Duodenal mucosa (tissue), 2 donors: ENCODE measurements at regions not wholly inside any gene's neighbourhood (a gene's known extent, or its start where the extent isn't known, plus 50 kb on each side); places are given as distances from the start of the nearest gene placed in this dataset.
"Not testable (repeated sequence)": the region's sequence is repeated elsewhere in the genome, so short reads cannot be mapped to it uniquely, and the experiment has no call there.

Experiments
- H3K27ac ChIP-seq: one replicate; pipeline ENCODE4 v1.7.0; 2013; ENCODE audit warnings: low read depth, low read length
- H3K27me3 ChIP-seq, 2 donors: one replicate each; pipeline ENCODE4 v1.7.0; 2013; ENCODE audit warnings: low read length in 2 of 2, control low read depth in 1 of 2; ENCODE audit not compliant: insufficient read depth in 2 of 2, control insufficient read depth in 1 of 2
- H3K36me3 ChIP-seq, 2 donors: one replicate each; pipeline ENCODE4 v1.7.0; 2013; ENCODE audit warnings: low read length in 2 of 2, control low read depth in 1 of 2; ENCODE audit not compliant: insufficient read depth in 2 of 2, control insufficient read depth in 1 of 2
- H3K4me1 ChIP-seq, 2 donors: one replicate each; pipeline ENCODE4 v1.7.0; 2013; ENCODE audit warnings: low read length in 2 of 2, control low read depth in 1 of 2; ENCODE audit not compliant: insufficient read depth in 2 of 2, control insufficient read depth in 1 of 2
- H3K4me3 ChIP-seq, 2 donors: one replicate each; pipeline ENCODE4 v1.7.0; 2013; ENCODE audit warnings: low read length in 2 of 2, low read depth in 1 of 2
- H3K9ac ChIP-seq, 2 donors: one replicate each; pipeline ENCODE4 v1.7.0; 2013; ENCODE audit warnings: low read length in 2 of 2, low read depth in 1 of 2
- H3K9me3 ChIP-seq, 2 donors: one replicate each; pipeline ENCODE4 v1.7.0; 2013; ENCODE audit warnings: low read length in 2 of 2, control low read depth in 1 of 2; ENCODE audit not compliant: control insufficient read depth in 1 of 2

- H3K4me1 ChIP-seq: no peaks in the 10 kb centered on the region
These were observed 1729.7 kb downstream of the PCDH9 start for GRCh38 chr13:65500481-65500880.

GRCh38 chr13:65499256-65499655, 1730.9 kb downstream of the PCDH9 start:
- H3K36me3 ChIP-seq: no peaks in the 10 kb centered on the region
- no peak overlapping the region for H3K9ac ChIP-seq
- H3K27ac ChIP-seq: no peak overlapping the region
- H3K4me3 ChIP-seq: no peak overlapping the region
- H3K9me3 ChIP-seq: peaks cover 4 to 5% of the 10 kb centered on the region in 2 donors
- H3K27me3 ChIP-seq: no peaks in the 10 kb centered on the region
- H3K4me1 ChIP-seq: no peaks in the 10 kb centered on the region

More at GRCh38 chr13:65500481-65500880, 1729.7 kb downstream of the PCDH9 start:
- Histone ChIP-seq H3K9me3 (peaks cover 4 to 12% of the 10 kb centered on the region in 2 donors), H3K27ac (no peak overlapping the region), H3K27me3 (no peaks in the 10 kb centered on the region), H3K4me3 (no peak overlapping the region), H3K36me3 (no peaks in the 10 kb centered on the region), H3K9ac (no peak overlapping the region)

GRCh38 chr13:65497265-65497664, 1732.9 kb downstream of the PCDH9 start:
- no peak overlapping the region for H3K27ac ChIP-seq
- H3K4me3 ChIP-seq: no peak overlapping the region
- no peaks in the 10 kb centered on the region for H3K36me3 ChIP-seq

GRCh38 chr13:65490725-65491124, 1739.4 kb downstream of the PCDH9 start:
- H3K27me3 ChIP-seq, H3K4me3 ChIP-seq, H3K9ac ChIP-seq, H3K4me1 ChIP-seq, H3K36me3 ChIP-seq, H3K9me3 ChIP-seq, H3K27ac ChIP-seq: not testable (repeated sequence)

More at GRCh38 chr13:65497265-65497664, 1732.9 kb downstream of the PCDH9 start:
- Histone ChIP-seq H3K9me3 (peaks cover 0 to 4% of the 10 kb centered on the region in 2 donors), H3K4me1 (no peaks in the 10 kb centered on the region), H3K27me3 (no peaks in the 10 kb centered on the region), H3K9ac (no peak overlapping the region)

GRCh38 chr13:65488606-65489005, 1741.5 kb downstream of the PCDH9 start:
- H3K4me1 ChIP-seq: no peaks in the 10 kb centered on the region
- no peak overlapping the region for H3K27ac ChIP-seq
- H3K9me3 ChIP-seq: peaks cover 5 to 8% of the 10 kb centered on the region in 2 donors
- H3K9ac ChIP-seq: no peak overlapping the region
- H3K27me3 ChIP-seq: no peaks in the 10 kb centered on the region
- H3K4me3 ChIP-seq: no peak overlapping the region
- no peaks in the 10 kb centered on the region for H3K36me3 ChIP-seq

GRCh38 chr13:65479692-65480091, 1750.4 kb downstream of the PCDH9 start:
- Histone ChIP-seq H3K27me3 (no peaks in the 10 kb centered on the region), H3K4me1 (no peaks in the 10 kb centered on the region), H3K36me3 (no peaks in the 10 kb centered on the region)

GRCh38 chr13:65473196-65473595, 1756.9 kb downstream of the PCDH9 start:
- H3K4me1 ChIP-seq: no peaks in the 10 kb centered on the region
- no peak overlapping the region for H3K9ac ChIP-seq
- H3K27ac ChIP-seq: no peak overlapping the region
- H3K27me3 ChIP-seq: no peaks in the 10 kb centered on the region
- H3K4me3 ChIP-seq: no peak overlapping the region
- H3K9me3 ChIP-seq: peaks cover 4 to 6% of the 10 kb centered on the region in 2 donors
- H3K36me3 ChIP-seq: no peaks in the 10 kb centered on the region

More at GRCh38 chr13:65479692-65480091, 1750.4 kb downstream of the PCDH9 start:
- H3K9ac ChIP-seq: no peak overlapping the region
- H3K27ac ChIP-seq: no peak overlapping the region
- H3K4me3 ChIP-seq: no peak overlapping the region
- peaks cover 0 to 3% of the 10 kb centered on the region in 2 donors for H3K9me3 ChIP-seq

GRCh38 chr13:65472336-65472735, 1757.8 kb downstream of the PCDH9 start:
- Histone ChIP-seq H3K4me3 (no peak overlapping the region), H3K36me3 (no peaks in the 10 kb centered on the region), H3K4me1 (no peaks in the 10 kb centered on the region)

GRCh38 chr13:65470781-65471180, 1759.4 kb downstream of the PCDH9 start:
- Histone ChIP-seq H3K9me3 (peaks cover 7 to 11% of the 10 kb centered on the region in 2 donors), H3K27me3 (no peaks in the 10 kb centered on the region), H3K9ac (no peak overlapping the region), H3K4me1 (no peaks in the 10 kb centered on the region), H3K4me3 (no peak overlapping the region), H3K27ac (no peak overlapping the region), H3K36me3 (no peaks in the 10 kb centered on the region)

More at GRCh38 chr13:65472336-65472735, 1757.8 kb downstream of the PCDH9 start:
- H3K27ac ChIP-seq: no peak overlapping the region
- H3K9me3 ChIP-seq: peaks cover 4 to 9% of the 10 kb centered on the region in 2 donors
- no peak overlapping the region for H3K9ac ChIP-seq
- H3K27me3 ChIP-seq: no peaks in the 10 kb centered on the region

- H3K36me3 ChIP-seq: no peaks in the 10 kb centered on the region
- no peak overlapping the region for H3K4me3 ChIP-seq
- H3K9me3 ChIP-seq: peaks cover 7 to 11% of the 10 kb centered on the region in 2 donors
- no peaks in the 10 kb centered on the region for H3K27me3 ChIP-seq
- H3K4me1 ChIP-seq: no peaks in the 10 kb centered on the region
- H3K9ac ChIP-seq: no peak overlapping the region
- H3K27ac ChIP-seq: no peak overlapping the region
These were observed 1761.5 kb downstream of the PCDH9 start for GRCh38 chr13:65468628-65469027.

GRCh38 chr13:65461590-65461989, 1768.5 kb downstream of the PCDH9 start:
- H3K4me3 ChIP-seq: no peak overlapping the region

More at GRCh38 chr13:65461590-65461989, 1768.5 kb downstream of the PCDH9 start:
- no peaks in the 10 kb centered on the region for H3K36me3 ChIP-seq
- no peaks in the 10 kb centered on the region for H3K4me1 ChIP-seq
- no peak overlapping the region for H3K9ac ChIP-seq
- H3K27me3 ChIP-seq: no peaks in the 10 kb centered on the region
- H3K9me3 ChIP-seq: peaks cover 7 to 8% of the 10 kb centered on the region in 2 donors
- H3K27ac ChIP-seq: no peak overlapping the region
